Psoas muscle (tissue), 7 donors: ENCODE measurements at regions not wholly inside any gene's neighbourhood (a gene's known extent, or its start where the extent isn't known, plus 50 kb on each side); places are given as distances from the start of the nearest gene placed in this dataset.
"Not testable (repeated sequence)": the region's sequence is repeated elsewhere in the genome, so short reads cannot be mapped to it uniquely, and the experiment has no call there.

Source experiments
- ATAC-seq, 4 donors: fragments of 200-7000 bp; cut with Tn5 transposase; one replicate each; pipeline ENCODE4 v1.9.1; 2020; ENCODE audit warnings: moderate library complexity in 3 of 4, mild to moderate bottlenecking in 2 of 4
- DNase-seq, 2 donors: peaks; one replicate each; pipeline ENCODE4 v3.0.0-alpha.2; 2020
- H3K27ac ChIP-seq: fragments of 200-600 bp; one replicate; pipeline ENCODE4 v1.8.0; 2022
- H3K27me3 ChIP-seq, 3 donors: fragments of 200-600 bp in 1 of 3; one replicate each; pipeline versions ENCODE4 v1.6.1 to v1.8.0; 2013 to 2022; ENCODE audit warnings: low read length in 2 of 3, mild to moderate bottlenecking in 2 of 3, moderate library complexity in 1 of 3; ENCODE audit not compliant: insufficient read depth in 3 of 3
- H3K36me3 ChIP-seq, 2 donors: fragments of 200-600 bp in 1 of 2; one replicate each; pipeline versions ENCODE4 v1.6.1 to v1.8.0; 2013 to 2022; ENCODE audit warnings: low read depth in 1 of 2, mild to moderate bottlenecking in 1 of 2, moderate library complexity in 1 of 2; ENCODE audit not compliant: insufficient read depth in 1 of 2
- H3K4me1 ChIP-seq: fragments of 200-600 bp; one replicate; pipeline ENCODE4 v1.8.0; 2022
- H3K4me3 ChIP-seq: fragments of 200-600 bp; one replicate; pipeline ENCODE4 v1.8.0; 2022; ENCODE audit warnings: mild to moderate bottlenecking
- H3K9me3 ChIP-seq: fragments of 200-600 bp; one replicate; pipeline ENCODE4 v1.8.0; 2022
- WGBS, 3 donors: extraction: QIAGEN DNeasy Blood & Tissue Kit; methylation state at CpG; one replicate each; pipeline versions ENCODE4 v1.1.6 to v1.1.7; 2013; 5-methylcytosine and 5-hydroxymethylcytosine counted together
- intact Hi-C, 2 donors: fragments of 100-400 bp; cut with DNase I; formaldehyde crosslinking; loops; one replicate each; pipeline versions ENCODE4 v1.11.0 to v1.14.2; 2022
- TF ChIP-seq, protein P1 (sequence below): fragments of 200-600 bp; IDR thresholded peaks from one replicate; pipeline ENCODE4 v1.8.0; 2022; ENCODE audit warnings: antibody characterized with exemption
- donor health status: healthy with polysubstance abuse.
- donor health status: DM: no; HTN: no; CAD: no; lungs with moderate emphysema.
- donor health status: Bipolar disorder and iron deficiency.
- donor health status: healthy.
- donor health status: DM: yes; HTN: yes; CAD: no.
- donor health status: DM: no; HTN: no; CAD: no.
- donor health status: DM: yes; HTN: yes; CAD: no.

DNA sequence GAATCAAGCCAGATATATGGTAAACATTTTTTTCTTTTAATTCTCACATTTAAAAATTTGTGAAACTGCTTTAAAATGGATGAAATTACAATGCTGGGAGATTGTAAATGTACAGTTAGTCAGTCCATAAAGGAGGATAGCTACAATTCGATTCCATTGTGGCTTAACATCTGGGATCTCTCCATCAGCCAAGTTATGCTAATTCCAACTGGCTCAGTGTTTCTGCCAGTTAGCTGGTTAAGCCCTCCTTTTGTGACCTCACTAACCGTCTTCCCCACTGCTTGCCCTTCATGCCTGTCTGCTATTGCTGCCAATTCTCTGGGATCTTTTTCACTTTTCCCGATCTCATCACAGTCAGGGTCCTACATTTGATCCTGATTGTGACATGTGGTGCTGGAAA lies 1347.6 kb downstream of the CDH11 start:
- 26 to 31% (median 28%) methylated on average over 3 of the region's 3 CpGs for WGBS, 3 donors
- Histone ChIP-seq H3K36me3 (no peaks in the 10 kb centered on the region), H3K27ac (no peak overlapping the region), H3K4me3 (no peak overlapping the region), H3K27me3 (no peaks in the 10 kb centered on the region), H3K9me3 (no peaks in the 10 kb centered on the region), H3K4me1 (no peaks in the 10 kb centered on the region)
- TF ChIP-seq, protein P1, sequence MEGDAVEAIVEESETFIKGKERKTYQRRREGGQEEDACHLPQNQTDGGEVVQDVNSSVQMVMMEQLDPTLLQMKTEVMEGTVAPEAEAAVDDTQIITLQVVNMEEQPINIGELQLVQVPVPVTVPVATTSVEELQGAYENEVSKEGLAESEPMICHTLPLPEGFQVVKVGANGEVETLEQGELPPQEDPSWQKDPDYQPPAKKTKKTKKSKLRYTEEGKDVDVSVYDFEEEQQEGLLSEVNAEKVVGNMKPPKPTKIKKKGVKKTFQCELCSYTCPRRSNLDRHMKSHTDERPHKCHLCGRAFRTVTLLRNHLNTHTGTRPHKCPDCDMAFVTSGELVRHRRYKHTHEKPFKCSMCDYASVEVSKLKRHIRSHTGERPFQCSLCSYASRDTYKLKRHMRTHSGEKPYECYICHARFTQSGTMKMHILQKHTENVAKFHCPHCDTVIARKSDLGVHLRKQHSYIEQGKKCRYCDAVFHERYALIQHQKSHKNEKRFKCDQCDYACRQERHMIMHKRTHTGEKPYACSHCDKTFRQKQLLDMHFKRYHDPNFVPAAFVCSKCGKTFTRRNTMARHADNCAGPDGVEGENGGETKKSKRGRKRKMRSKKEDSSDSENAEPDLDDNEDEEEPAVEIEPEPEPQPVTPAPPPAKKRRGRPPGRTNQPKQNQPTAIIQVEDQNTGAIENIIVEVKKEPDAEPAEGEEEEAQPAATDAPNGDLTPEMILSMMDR, result no peak
- intact Hi-C loops, result no loop called here
- DNase-seq, result no peak
- ATAC-seq, result no peak

DNA sequence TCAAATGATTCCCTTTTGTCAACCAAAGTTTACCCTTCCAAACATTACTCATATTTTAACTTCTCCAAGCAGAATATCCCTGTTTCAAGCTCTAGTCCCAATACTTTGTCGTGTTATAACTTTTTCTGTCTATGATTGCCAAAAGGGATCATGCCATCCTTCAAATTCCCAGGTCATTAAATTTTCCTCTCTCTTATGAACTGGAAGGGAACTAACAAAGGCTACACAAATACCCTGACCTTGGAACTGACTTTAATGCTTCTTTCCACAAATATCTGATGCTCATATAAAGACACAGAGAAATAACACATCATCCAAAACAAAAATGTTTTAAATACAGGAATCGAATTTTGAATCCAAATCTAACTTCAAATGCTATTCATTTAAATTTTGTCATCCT lies 1352.7 kb downstream of the CDH11 start:
- DNase-seq, result no peak
- WGBS, 3 donors, result 40 to 45% (median 45%) methylated on average over 2 of the region's 2 CpGs
- H3K9me3 ChIP-seq, result no peaks in the 10 kb centered on the region
- H3K4me1 ChIP-seq, result no peaks in the 10 kb centered on the region
- ATAC-seq, result no peak
- TF ChIP-seq, protein P1, result no peak
- intact Hi-C loops, result no loop called here
- H3K27me3 ChIP-seq, result no peaks in the 10 kb centered on the region
- no peaks in the 10 kb centered on the region for H3K36me3 ChIP-seq
- H3K4me3 ChIP-seq, result no peak overlapping the region
- no peak overlapping the region for H3K27ac ChIP-seq

DNA sequence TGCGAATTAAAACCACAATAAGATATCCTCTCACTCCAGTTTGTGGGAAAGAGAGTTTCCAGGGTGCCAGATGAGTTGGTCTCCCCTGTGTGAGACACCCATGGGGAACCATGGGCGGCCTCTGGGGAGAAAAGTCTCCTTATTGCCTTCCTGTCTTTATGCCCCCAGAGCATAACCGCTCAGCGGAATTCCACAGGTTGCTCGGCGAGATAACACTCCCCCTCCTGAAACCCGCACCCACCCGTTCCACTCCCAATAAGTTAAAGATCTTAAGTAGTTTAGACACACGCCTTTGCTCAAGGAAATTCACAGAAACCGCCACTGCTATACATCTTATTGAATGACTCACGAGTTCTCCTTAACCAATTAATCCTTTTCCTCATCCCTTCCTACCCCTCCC lies 1361.6 kb downstream of the CDH11 start:
- DNase-seq, intact Hi-C loops, H3K4me3 ChIP-seq, H3K9me3 ChIP-seq, ATAC-seq, H3K4me1 ChIP-seq, H3K27ac ChIP-seq, H3K27me3 ChIP-seq, H3K36me3 ChIP-seq: not testable (repeated sequence)
- WGBS, 3 donors, result 86 to 89% (median 86%) methylated on average over 11 of the region's 11 CpGs

DNA sequence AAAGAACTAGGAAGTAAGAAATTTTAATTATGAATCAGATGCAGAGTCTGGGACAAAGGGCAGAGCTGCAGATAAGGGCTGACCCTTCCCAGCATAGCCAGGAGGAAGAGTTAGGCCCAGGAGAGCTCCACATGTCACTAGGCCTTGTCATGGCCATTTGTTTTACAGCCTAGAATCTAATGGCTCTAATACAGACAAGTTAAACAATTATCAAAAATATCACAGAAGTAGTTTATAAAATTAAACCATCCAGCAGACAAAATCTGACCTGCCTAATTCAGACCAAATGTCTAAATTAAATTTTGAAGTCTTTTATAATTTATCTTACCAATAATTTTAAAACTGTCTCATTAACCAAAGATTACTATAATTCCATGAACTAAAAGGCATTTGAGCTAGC lies 1369.5 kb downstream of the CDH11 start:
- TF ChIP-seq, protein P1, result no peak
- intact Hi-C loops, result no loop called here
- Histone ChIP-seq H3K4me3 (no peak overlapping the region), H3K36me3 (no peaks in the 10 kb centered on the region), H3K4me1 (no peaks in the 10 kb centered on the region), H3K27ac (no peak overlapping the region), H3K27me3 (no peaks in the 10 kb centered on the region), H3K9me3 (no peaks in the 10 kb centered on the region)
- DNase-seq, result no peak
- no peak for ATAC-seq

DNA sequence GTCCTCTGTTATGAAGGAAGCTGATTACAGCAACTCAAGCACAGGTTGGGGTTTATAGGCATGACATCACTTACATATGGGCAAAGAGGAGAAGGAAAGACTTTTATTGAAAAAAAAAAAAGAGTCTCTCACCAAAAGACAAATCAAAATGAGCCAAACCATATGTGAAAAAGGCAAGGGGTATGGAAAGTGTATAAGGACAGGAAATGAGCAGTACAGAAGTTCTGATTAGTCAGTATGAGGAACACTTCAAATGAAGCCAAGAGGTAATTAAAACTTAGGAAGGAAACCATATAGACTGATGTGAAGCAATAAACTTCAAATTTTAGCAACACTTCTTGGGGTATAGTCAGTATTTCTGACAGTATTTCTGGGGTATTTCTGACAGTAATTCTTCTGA lies 1372.6 kb downstream of the CDH11 start:
- H3K4me1 ChIP-seq, result no peaks in the 10 kb centered on the region
- no peaks in the 10 kb centered on the region for H3K27me3 ChIP-seq
- no peaks in the 10 kb centered on the region for H3K9me3 ChIP-seq
- DNase-seq (no peak), ATAC-seq (no peak)
- intact Hi-C loops, result no loop called here
- no peak overlapping the region for H3K27ac ChIP-seq
- no peaks in the 10 kb centered on the region for H3K36me3 ChIP-seq
- TF ChIP-seq, protein P1, result no peak
- no peak overlapping the region for H3K4me3 ChIP-seq
